ENCODE measurements at regions not wholly inside any gene's neighbourhood (a gene's known extent, or its start where the extent isn't known, plus 50 kb on each side); places are given as distances from the start of the nearest gene placed in this dataset.

DNA sequence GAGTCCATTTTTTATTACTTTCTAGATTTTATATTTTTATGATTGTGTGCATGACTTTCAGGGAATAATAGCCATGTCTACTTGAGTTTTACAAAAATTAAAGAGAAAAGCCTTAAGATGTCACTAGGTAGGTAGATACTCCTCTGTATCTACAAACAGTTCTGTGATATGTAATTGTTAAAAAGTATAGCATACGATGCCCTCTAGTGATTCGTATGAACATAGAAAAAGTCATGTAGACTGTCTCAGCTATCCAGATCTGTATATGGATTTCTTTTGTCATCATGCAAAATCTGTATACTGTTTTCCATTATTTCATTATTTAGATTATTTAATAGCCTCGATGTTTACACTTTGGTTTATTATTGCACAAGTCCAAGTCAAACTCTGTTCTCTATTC is 856.6 kb downstream of the CENPC start:
- H3K36me3 Mint-ChIP-seq (ENCODE audit: low read depth), result no peaks in the 10 kb centered on the region
- H3K4me1 Mint-ChIP-seq, result peaks cover 7% of the 10 kb centered on the region
- no peak overlapping the region for H3K4me3 Mint-ChIP-seq
- no peaks in the 10 kb centered on the region for H3K9me3 Mint-ChIP-seq
- H3K27me3 Mint-ChIP-seq (ENCODE audit: low read depth), result no peaks in the 10 kb centered on the region
- TF ChIP-seq, protein P1, sequence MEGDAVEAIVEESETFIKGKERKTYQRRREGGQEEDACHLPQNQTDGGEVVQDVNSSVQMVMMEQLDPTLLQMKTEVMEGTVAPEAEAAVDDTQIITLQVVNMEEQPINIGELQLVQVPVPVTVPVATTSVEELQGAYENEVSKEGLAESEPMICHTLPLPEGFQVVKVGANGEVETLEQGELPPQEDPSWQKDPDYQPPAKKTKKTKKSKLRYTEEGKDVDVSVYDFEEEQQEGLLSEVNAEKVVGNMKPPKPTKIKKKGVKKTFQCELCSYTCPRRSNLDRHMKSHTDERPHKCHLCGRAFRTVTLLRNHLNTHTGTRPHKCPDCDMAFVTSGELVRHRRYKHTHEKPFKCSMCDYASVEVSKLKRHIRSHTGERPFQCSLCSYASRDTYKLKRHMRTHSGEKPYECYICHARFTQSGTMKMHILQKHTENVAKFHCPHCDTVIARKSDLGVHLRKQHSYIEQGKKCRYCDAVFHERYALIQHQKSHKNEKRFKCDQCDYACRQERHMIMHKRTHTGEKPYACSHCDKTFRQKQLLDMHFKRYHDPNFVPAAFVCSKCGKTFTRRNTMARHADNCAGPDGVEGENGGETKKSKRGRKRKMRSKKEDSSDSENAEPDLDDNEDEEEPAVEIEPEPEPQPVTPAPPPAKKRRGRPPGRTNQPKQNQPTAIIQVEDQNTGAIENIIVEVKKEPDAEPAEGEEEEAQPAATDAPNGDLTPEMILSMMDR (IDR thresholded peaks at IDR 0.05; ENCODE audit: unreplicated experiment in 3 of 3), result peak; percentile 42 to 61 (median 50)
- no peak overlapping the region for H3K27ac Mint-ChIP-seq

DNA sequence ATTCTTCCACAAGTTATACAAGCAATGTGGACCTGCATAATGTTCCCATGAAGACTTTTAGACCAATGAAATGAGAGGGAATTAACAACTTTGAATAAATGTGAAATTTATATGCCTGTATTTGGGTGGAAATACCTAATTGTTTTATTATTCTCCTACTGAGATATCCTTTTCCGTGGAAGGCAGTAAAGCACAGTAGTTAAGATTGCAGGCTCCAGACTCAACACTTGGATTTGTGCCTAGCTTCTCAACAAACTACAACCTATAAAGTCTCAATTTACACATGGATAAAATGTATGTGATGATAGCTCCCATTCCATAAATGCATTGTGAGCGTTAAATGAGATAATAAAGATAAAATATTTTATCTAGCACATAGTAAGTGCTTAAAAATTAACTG is 857.8 kb downstream of the CENPC start:
- Mint-ChIP-seq H3K27ac (no peak overlapping the region), H3K27me3 (ENCODE audit: low read depth) (no peaks in the 10 kb centered on the region), H3K4me3 (no peak overlapping the region), H3K36me3 (ENCODE audit: low read depth) (no peaks in the 10 kb centered on the region), H3K9me3 (no peaks in the 10 kb centered on the region), H3K4me1 (no peaks in the 10 kb centered on the region)
- TF ChIP-seq, protein P1 (IDR thresholded peaks at IDR 0.05; ENCODE audit: unreplicated experiment in 3 of 3), result no peak

DNA sequence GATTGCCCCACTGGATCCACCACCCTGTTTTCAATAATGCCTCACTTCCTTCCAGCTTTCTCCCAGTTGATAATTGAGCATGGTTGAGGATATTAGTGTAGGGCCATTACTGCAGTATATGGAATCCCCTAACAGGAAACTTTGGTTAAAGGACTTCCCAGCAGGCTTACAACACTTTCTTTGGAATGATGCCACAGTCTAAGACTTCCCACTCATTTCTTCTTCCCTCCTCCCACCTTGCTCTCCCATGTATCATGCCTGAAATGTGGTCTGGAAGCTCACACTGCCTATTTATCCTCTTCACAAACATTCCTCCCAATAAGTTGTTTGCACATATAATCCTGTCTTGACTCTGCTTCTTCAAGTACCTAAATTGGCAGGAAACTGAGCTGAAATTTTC is 863.3 kb downstream of the CENPC start:
- TF ChIP-seq, protein P1 (IDR thresholded peaks at IDR 0.05; ENCODE audit: unreplicated experiment in 3 of 3), result no peak
- no peaks in the 10 kb centered on the region for H3K36me3 Mint-ChIP-seq (ENCODE audit: low read depth)
- peaks cover 4% of the 10 kb centered on the region for H3K9me3 Mint-ChIP-seq
- H3K27me3 Mint-ChIP-seq (ENCODE audit: low read depth), result no peaks in the 10 kb centered on the region
- no peaks in the 10 kb centered on the region for H3K4me1 Mint-ChIP-seq
- no peak overlapping the region for H3K4me3 Mint-ChIP-seq
- H3K27ac Mint-ChIP-seq, result no peak overlapping the region

DNA sequence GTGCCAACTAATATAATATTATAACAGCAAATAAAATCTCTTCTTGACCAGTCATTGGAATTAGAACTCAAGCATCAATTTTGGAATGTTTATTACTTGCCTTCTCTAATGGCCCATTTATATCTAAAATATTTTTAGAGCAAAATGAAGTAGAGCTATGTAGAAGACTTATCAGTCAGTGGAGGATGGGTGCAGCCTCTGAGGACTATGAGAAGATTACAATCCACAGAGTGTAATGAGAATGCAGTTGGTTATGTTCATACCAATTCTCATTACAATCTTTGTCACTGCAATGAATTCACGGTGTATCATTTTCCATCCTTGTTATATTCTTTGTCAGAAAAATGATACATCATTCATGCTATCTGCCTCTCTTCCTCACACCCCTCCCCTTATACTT is 878.1 kb downstream of the CENPC start:
- no peak overlapping the region for H3K4me3 Mint-ChIP-seq
- no peaks in the 10 kb centered on the region for H3K9me3 Mint-ChIP-seq
- no peaks in the 10 kb centered on the region for H3K36me3 Mint-ChIP-seq (ENCODE audit: low read depth)
- no peaks in the 10 kb centered on the region for H3K4me1 Mint-ChIP-seq
- H3K27ac Mint-ChIP-seq, result no peak overlapping the region
- H3K27me3 Mint-ChIP-seq (ENCODE audit: low read depth), result no peaks in the 10 kb centered on the region
- TF ChIP-seq, protein P1 (IDR thresholded peaks at IDR 0.05; ENCODE audit: unreplicated experiment in 3 of 3), result no peak

DNA sequence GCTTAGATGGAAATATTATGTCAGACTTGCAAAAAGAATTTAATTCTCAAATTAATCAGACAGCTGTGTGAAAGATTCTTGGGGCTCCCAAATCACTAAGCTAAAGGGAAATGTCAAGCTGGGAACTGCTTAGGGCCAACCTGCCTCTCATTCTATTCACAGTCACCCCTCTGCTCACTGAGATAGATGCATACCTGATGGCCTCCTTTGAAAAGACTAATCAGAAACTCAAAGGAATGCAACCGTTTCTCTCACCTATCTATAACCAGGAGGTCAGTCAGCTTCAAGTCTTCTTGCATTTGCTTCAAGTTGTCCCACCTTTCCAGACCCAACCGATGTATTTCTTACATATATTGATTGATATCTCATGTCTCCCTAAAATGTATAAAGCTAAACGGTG is 882.7 kb downstream of the CENPC start:
- H3K4me3 Mint-ChIP-seq, result no peak overlapping the region
- TF ChIP-seq, protein P1 (IDR thresholded peaks at IDR 0.05; ENCODE audit: unreplicated experiment in 3 of 3), result no peak
- H3K4me1 Mint-ChIP-seq, result no peaks in the 10 kb centered on the region
- H3K27ac Mint-ChIP-seq, result no peak overlapping the region
- no peaks in the 10 kb centered on the region for H3K36me3 Mint-ChIP-seq (ENCODE audit: low read depth)
- H3K27me3 Mint-ChIP-seq (ENCODE audit: low read depth), result no peaks in the 10 kb centered on the region
- no peaks in the 10 kb centered on the region for H3K9me3 Mint-ChIP-seq

DNA sequence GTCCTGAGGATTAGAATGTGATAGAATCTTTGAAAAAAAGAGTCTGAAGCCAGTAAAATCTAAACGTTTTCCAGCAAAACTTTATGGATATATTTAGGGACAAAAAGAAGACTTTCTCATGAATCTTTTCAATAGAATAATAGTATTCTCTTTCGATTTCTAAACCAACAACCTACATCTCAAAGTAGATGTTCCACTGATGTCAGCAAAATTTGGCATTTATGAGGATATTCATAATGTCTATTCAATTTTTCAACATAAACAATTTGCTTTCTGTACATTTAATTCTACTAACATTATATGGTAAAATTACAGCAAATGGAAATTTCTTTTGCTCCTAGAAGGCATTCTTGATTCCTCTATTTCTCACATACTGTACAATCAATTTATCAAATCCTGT is 886.5 kb downstream of the CENPC start:
- Mint-ChIP-seq H3K27ac (no peak overlapping the region), H3K4me3 (no peak overlapping the region), H3K4me1 (no peaks in the 10 kb centered on the region), H3K36me3 (ENCODE audit: low read depth) (no peaks in the 10 kb centered on the region), H3K9me3 (no peaks in the 10 kb centered on the region), H3K27me3 (ENCODE audit: low read depth) (no peaks in the 10 kb centered on the region)
- TF ChIP-seq, protein P1 (IDR thresholded peaks at IDR 0.05; ENCODE audit: unreplicated experiment in 3 of 3), result no peak
